ENCODE measurements at regions not wholly inside any gene's neighbourhood (a gene's known extent, or its start where the extent isn't known, plus 50 kb on each side); places are given as distances from the start of the nearest gene placed in this dataset.
"Not testable (repeated sequence)": the region's sequence is repeated elsewhere in the genome, so short reads cannot be mapped to it uniquely, and the experiment has no call there.

DNA sequence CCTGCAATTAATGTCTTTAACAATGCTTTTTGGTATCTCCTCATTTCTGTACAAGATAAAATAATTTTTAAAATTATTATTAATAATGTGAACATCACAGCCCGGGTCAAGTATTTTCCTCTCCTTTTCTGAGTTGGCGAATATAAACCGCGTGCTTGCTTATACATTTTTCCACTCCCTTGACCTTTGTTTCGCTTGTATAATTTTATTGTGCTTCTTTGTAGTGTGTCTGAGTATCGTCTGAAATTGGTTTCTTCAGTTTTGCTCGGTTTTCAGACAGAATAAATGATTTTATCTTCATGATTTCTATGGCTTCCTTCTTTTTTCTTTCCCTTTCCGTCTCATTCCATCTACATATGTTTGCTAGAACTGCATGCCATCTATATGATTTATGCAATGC lies 448.5 kb downstream of the MAT2B start:
- no peaks in the 10 kb centered on the region for H3K4me1 Mint-ChIP-seq
- Histone ChIP-seq H3K4me3 (ENCODE audit: low read length) (no peak overlapping the region), H3K27me3 (ENCODE audit: control insufficient read depth in 2 of 2, insufficient read depth in 2 of 2, low read length in 2 of 2) (no peaks in the 10 kb centered on the region), H3K4me1 (ENCODE audit: control insufficient read depth in 2 of 2, insufficient read depth in 2 of 2, low read length in 2 of 2) (no peaks in the 10 kb centered on the region), H3K27ac (ENCODE audit: low read depth, low read length) (no peak overlapping the region), H3K9me3 (ENCODE audit: control insufficient read depth in 2 of 3, low read length in 3 of 3) (no peaks in the 10 kb centered on the region), H3K36me3 (ENCODE audit: control insufficient read depth in 2 of 3, insufficient read depth in 3 of 3, low read length in 3 of 3) (no peaks in the 10 kb centered on the region)
- H3K27me3 Mint-ChIP-seq, result no peaks in the 10 kb centered on the region
- no peak overlapping the region for H3K4me3 Mint-ChIP-seq
- ATAC-seq, result no peak
- DNase-seq, result no peak
- intact Hi-C loops (cut with micrococcal nuclease), result no loop called here
- ChIA-PET POLR2A (no interaction called here), CTCF (no interaction called here)
- H3K36me3 Mint-ChIP-seq, result no peaks in the 10 kb centered on the region
- H3K27ac Mint-ChIP-seq, result no peak overlapping the region
- H3K9me3 Mint-ChIP-seq, result peaks cover 0 to 17% (median 0%) of the 10 kb centered on the region in 11 donors

DNA sequence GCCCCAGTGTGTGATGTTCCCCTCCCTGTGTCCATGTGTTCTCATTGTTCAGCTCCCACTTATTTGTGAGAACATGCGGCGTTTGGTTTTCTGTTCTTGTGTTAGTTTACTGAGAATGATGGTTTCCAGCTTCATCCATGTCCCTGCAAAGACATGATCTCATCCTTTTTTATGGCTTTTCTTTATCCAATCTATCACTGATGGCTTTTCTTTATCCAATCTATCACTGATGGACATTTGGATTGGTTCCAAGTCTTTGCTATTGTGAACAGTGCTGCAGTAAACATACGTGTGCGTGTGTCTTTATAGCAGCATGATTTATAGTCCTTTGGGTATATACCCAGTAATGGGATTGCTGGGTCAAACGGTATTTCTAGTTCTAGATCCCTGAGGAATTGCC lies 455.8 kb downstream of the MAT2B start:
- H3K9me3 ChIP-seq (ENCODE audit: control insufficient read depth in 2 of 3, low read length in 3 of 3); H3K4me3 ChIP-seq (ENCODE audit: low read length); H3K4me1 Mint-ChIP-seq; H3K36me3 Mint-ChIP-seq; POLR2A ChIA-PET; H3K27me3 Mint-ChIP-seq; H3K27ac ChIP-seq (ENCODE audit: low read depth, low read length); DNase-seq; H3K4me3 Mint-ChIP-seq; H3K36me3 ChIP-seq (ENCODE audit: control insufficient read depth in 2 of 3, insufficient read depth in 3 of 3, low read length in 3 of 3); H3K4me1 ChIP-seq (ENCODE audit: control insufficient read depth in 2 of 2, insufficient read depth in 2 of 2, low read length in 2 of 2); ATAC-seq; intact Hi-C loops (cut with micrococcal nuclease); H3K27ac Mint-ChIP-seq; H3K27me3 ChIP-seq (ENCODE audit: control insufficient read depth in 2 of 2, insufficient read depth in 2 of 2, low read length in 2 of 2); CTCF ChIA-PET: not testable (repeated sequence)
- H3K9me3 Mint-ChIP-seq, result peaks cover 0 to 12% (median 0%) of the 10 kb centered on the region in 11 donors

DNA sequence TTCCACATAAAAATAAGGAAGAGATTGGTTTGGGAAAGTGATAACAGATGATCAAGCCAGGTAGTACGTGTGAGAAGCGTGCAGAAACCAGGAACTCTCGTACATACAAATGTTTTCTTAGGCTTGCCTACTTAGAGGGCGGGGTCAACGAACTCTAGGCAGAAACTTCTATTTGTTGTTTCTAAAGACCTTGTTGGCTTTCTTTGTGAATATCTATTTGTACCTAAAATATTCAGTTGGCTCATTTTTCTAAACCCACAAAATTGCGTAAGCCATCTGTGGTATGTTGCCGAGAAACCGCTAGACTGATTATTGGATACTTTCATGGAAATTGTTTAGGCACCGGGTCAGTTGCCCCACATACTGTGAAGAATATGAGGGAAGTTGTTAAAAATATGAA lies 458.5 kb downstream of the MAT2B start:
- intact Hi-C loops (cut with micrococcal nuclease), result no loop called here
- CTCF ChIA-PET, result no interaction called here
- POLR2A ChIA-PET, result no interaction called here
- Mint-ChIP-seq H3K4me3 (no peak overlapping the region), H3K9me3 (peaks cover 0 to 10% (median 0%) of the 10 kb centered on the region in 11 donors), H3K27me3 (no peaks in the 10 kb centered on the region), H3K36me3 (no peaks in the 10 kb centered on the region), H3K4me1 (no peaks in the 10 kb centered on the region), H3K27ac (no peak overlapping the region)
- Histone ChIP-seq H3K4me3 (ENCODE audit: low read length) (no peak overlapping the region), H3K9me3 (ENCODE audit: control insufficient read depth in 2 of 3, low read length in 3 of 3) (no peaks in the 10 kb centered on the region), H3K27me3 (ENCODE audit: control insufficient read depth in 2 of 2, insufficient read depth in 2 of 2, low read length in 2 of 2) (no peaks in the 10 kb centered on the region), H3K36me3 (ENCODE audit: control insufficient read depth in 2 of 3, insufficient read depth in 3 of 3, low read length in 3 of 3) (no peaks in the 10 kb centered on the region), H3K4me1 (ENCODE audit: control insufficient read depth in 2 of 2, insufficient read depth in 2 of 2, low read length in 2 of 2) (no peaks in the 10 kb centered on the region), H3K27ac (ENCODE audit: low read depth, low read length) (no peak overlapping the region)
- no peak for DNase-seq
- no peak for ATAC-seq

DNA sequence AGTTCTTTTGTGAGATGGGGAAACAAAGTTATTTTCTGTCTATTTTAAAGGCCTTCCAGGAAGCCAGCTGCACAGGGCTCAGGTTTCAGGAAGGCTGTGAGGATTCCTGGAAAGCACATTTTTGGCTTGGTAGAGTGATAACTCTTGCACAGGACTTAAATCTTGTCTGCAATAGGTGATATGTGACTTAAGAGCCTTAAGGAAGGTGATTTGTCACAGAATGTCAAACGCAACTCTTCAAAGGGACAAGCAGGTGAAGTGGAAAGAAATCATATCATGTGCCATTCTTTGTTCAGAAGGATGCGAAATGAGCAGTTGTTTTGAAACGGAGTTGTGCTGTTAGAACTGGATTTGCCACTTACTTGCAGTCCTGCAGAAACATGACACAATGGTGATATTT lies 459.3 kb downstream of the MAT2B start:
- no peaks in the 10 kb centered on the region for H3K27me3 Mint-ChIP-seq
- no peaks in the 10 kb centered on the region for H3K36me3 ChIP-seq (ENCODE audit: control insufficient read depth in 2 of 3, insufficient read depth in 3 of 3, low read length in 3 of 3)
- H3K4me1 Mint-ChIP-seq, result no peaks in the 10 kb centered on the region
- H3K36me3 Mint-ChIP-seq, result no peaks in the 10 kb centered on the region
- no peak overlapping the region for H3K4me3 Mint-ChIP-seq
- intact Hi-C loops (cut with micrococcal nuclease), result no loop called here
- H3K9me3 ChIP-seq (ENCODE audit: control insufficient read depth in 2 of 3, low read length in 3 of 3), result no peaks in the 10 kb centered on the region
- ChIA-PET POLR2A (no interaction called here), CTCF (no interaction called here)
- DNase-seq (no peak), ATAC-seq (no peak)
- no peak overlapping the region for H3K27ac Mint-ChIP-seq
- no peak overlapping the region for H3K4me3 ChIP-seq (ENCODE audit: low read length)
- no peaks in the 10 kb centered on the region for H3K4me1 ChIP-seq (ENCODE audit: control insufficient read depth in 2 of 2, insufficient read depth in 2 of 2, low read length in 2 of 2)
- H3K27me3 ChIP-seq (ENCODE audit: control insufficient read depth in 2 of 2, insufficient read depth in 2 of 2, low read length in 2 of 2), result no peaks in the 10 kb centered on the region
- peaks cover 0 to 11% (median 0%) of the 10 kb centered on the region in 11 donors for H3K9me3 Mint-ChIP-seq
- no peak overlapping the region for H3K27ac ChIP-seq (ENCODE audit: low read depth, low read length)

DNA sequence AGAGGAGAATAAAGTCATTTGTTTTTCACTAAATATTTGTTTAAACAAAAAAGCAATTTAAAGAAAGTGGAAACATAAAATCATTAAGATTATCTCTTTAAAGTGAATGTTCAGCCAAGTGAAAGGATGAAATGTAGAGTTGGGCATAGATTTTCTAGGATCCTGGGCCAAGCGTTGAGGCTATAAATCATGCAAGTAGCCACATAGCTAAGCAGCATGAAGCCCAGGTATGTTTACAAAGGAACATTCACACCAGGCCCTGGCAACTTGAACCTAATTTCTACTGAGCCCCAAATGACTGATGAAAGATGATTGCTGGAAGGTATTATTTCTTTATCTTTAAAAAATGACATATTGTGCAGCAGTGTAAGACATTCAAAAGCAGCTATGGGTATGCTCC lies 461.8 kb downstream of the MAT2B start:
- POLR2A ChIA-PET, result no interaction called here
- H3K4me3 Mint-ChIP-seq, result no peak overlapping the region
- no peaks in the 10 kb centered on the region for H3K27me3 Mint-ChIP-seq
- peaks cover 0 to 13% (median 1%) of the 10 kb centered on the region in 11 donors for H3K9me3 Mint-ChIP-seq
- H3K4me1 Mint-ChIP-seq, result no peaks in the 10 kb centered on the region
- Histone ChIP-seq H3K27me3 (ENCODE audit: control insufficient read depth in 2 of 2, insufficient read depth in 2 of 2, low read length in 2 of 2) (no peaks in the 10 kb centered on the region), H3K9me3 (ENCODE audit: control insufficient read depth in 2 of 3, low read length in 3 of 3) (no peaks in the 10 kb centered on the region), H3K36me3 (ENCODE audit: control insufficient read depth in 2 of 3, insufficient read depth in 3 of 3, low read length in 3 of 3) (no peaks in the 10 kb centered on the region), H3K4me1 (ENCODE audit: control insufficient read depth in 2 of 2, insufficient read depth in 2 of 2, low read length in 2 of 2) (no peaks in the 10 kb centered on the region), H3K27ac (ENCODE audit: low read depth, low read length) (no peak overlapping the region), H3K4me3 (ENCODE audit: low read length) (no peak overlapping the region)
- no peak overlapping the region for H3K27ac Mint-ChIP-seq
- ATAC-seq (no peak), DNase-seq (no peak)
- peaks cover 0 to 2% (median 0%) of the 10 kb centered on the region in 5 donors for H3K36me3 Mint-ChIP-seq
- intact Hi-C loops (cut with micrococcal nuclease), result no loop called here
- CTCF ChIA-PET, result no interaction called here

DNA sequence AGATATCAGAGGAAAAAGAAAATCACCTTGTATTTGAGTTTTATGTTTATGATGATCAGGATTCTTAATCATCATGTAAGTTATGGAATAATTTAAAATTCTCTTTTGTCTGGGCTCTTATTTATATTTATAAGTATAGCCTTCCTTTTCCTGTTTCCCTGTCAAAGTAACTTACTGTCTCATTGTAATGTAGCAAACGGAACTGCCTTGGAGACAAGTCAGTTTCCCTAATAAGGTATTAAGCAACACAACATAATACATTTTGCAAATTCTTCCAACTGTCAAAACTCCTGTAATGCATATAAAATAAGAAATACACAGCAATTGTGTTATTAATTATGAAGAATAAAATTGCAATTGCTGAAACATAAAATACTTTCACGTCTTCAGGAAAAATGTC lies 463.2 kb downstream of the MAT2B start:
- no peaks in the 10 kb centered on the region for H3K4me1 Mint-ChIP-seq
- ChIA-PET CTCF (no interaction called here), POLR2A (no interaction called here)
- H3K27me3 Mint-ChIP-seq, result no peaks in the 10 kb centered on the region
- DNase-seq (no peak), ATAC-seq (no peak)
- no peaks in the 10 kb centered on the region for H3K9me3 ChIP-seq (ENCODE audit: control insufficient read depth in 2 of 3, low read length in 3 of 3)
- intact Hi-C loops (cut with micrococcal nuclease), result no loop called here
- no peaks in the 10 kb centered on the region for H3K27me3 ChIP-seq (ENCODE audit: control insufficient read depth in 2 of 2, insufficient read depth in 2 of 2, low read length in 2 of 2)
- H3K36me3 ChIP-seq (ENCODE audit: control insufficient read depth in 2 of 3, insufficient read depth in 3 of 3, low read length in 3 of 3), result no peaks in the 10 kb centered on the region
- H3K36me3 Mint-ChIP-seq, result peaks cover 0 to 4% (median 0%) of the 10 kb centered on the region in 5 donors
- no peak overlapping the region for H3K4me3 ChIP-seq (ENCODE audit: low read length)
- H3K9me3 Mint-ChIP-seq, result peaks cover 0 to 17% (median 3%) of the 10 kb centered on the region in 11 donors
- H3K27ac ChIP-seq (ENCODE audit: low read depth, low read length), result no peak overlapping the region
- no peaks in the 10 kb centered on the region for H3K4me1 ChIP-seq (ENCODE audit: control insufficient read depth in 2 of 2, insufficient read depth in 2 of 2, low read length in 2 of 2)
- H3K27ac Mint-ChIP-seq, result no peak overlapping the region
- H3K4me3 Mint-ChIP-seq, result no peak overlapping the region

DNA sequence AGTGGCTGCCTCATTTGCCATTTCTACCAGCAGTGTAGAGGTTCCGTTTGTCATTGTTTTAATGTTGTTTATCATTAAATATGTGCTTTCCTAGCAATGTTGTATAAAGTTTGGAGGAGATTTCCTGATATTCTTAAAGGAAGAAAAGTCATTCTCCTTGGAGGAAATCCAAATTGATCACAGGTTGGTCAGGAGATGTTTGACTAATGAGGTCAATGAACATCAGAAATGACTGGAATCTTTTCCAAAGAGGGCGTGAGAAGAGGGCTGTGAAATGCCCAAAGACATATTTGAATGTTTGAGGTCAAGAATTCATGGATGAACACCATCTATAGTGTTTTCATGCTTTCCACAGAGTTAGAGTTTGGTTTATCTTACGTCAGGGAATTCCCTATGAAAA lies 471.3 kb downstream of the MAT2B start:
- Histone ChIP-seq H3K9me3 (ENCODE audit: control insufficient read depth in 2 of 3, low read length in 3 of 3) (no peaks in the 10 kb centered on the region), H3K4me3 (ENCODE audit: low read length) (no peak overlapping the region), H3K27me3 (ENCODE audit: control insufficient read depth in 2 of 2, insufficient read depth in 2 of 2, low read length in 2 of 2) (no peaks in the 10 kb centered on the region), H3K36me3 (ENCODE audit: control insufficient read depth in 2 of 3, insufficient read depth in 3 of 3, low read length in 3 of 3) (no peaks in the 10 kb centered on the region), H3K4me1 (ENCODE audit: control insufficient read depth in 2 of 2, insufficient read depth in 2 of 2, low read length in 2 of 2) (no peaks in the 10 kb centered on the region), H3K27ac (ENCODE audit: low read depth, low read length) (no peak overlapping the region)
- intact Hi-C loops (cut with micrococcal nuclease), result no loop called here
- H3K27me3 Mint-ChIP-seq, result no peaks in the 10 kb centered on the region
- H3K9me3 Mint-ChIP-seq, result peaks cover 0 to 24% (median 6%) of the 10 kb centered on the region in 11 donors
- H3K27ac Mint-ChIP-seq, result no peak overlapping the region
- peaks cover 0 to 4% (median 0%) of the 10 kb centered on the region in 5 donors for H3K36me3 Mint-ChIP-seq
- CTCF ChIA-PET, result interaction anchor here (0.7 kb wide), 1 partner anchor 16 kb away, joined by 3 read pairs; no protein-coding TSS in a partner anchor
- ATAC-seq (no peak), DNase-seq (no peak)
- H3K4me3 Mint-ChIP-seq, result no peak overlapping the region
- POLR2A ChIA-PET, result no interaction called here
- no peaks in the 10 kb centered on the region for H3K4me1 Mint-ChIP-seq

All from naive thymus-derived CD4-positive, alpha-beta T cell (primary cell).